ENCODE measurements at regions not wholly inside any gene's neighbourhood (a gene's known extent, or its start where the extent isn't known, plus 50 kb on each side); places are given as distances from the start of the nearest gene placed in this dataset.

- Histone ChIP-seq H3K36me3 (ENCODE audit: insufficient read depth, low read length) (no peaks in the 10 kb centered on the region), H3K27me3 (ENCODE audit: insufficient read depth, low read depth, low read length) (no peaks in the 10 kb centered on the region), H4K20me1 (ENCODE audit: insufficient read depth) (no peaks in the 10 kb centered on the region), H3K4me3 (ENCODE audit: low read length) (no peak overlapping the region), H3K9me3 (ENCODE audit: low read length) (no peaks in the 10 kb centered on the region), H3K9me2 (ENCODE audit: insufficient read depth, low read length) (no peaks in the 10 kb centered on the region), H3K9ac (ENCODE audit: low read length) (no peak overlapping the region), H2AFZ (ENCODE audit: low read depth, low read length) (no peak overlapping the region), H3K79me2 (replicated peaks; ENCODE audit: insufficient read depth, low read length) (no peaks in the 10 kb centered on the region), H3K27ac (ENCODE audit: low read length) (no peak overlapping the region), H3F3A (ENCODE audit: insufficient read depth, low read length, poor library complexity, severe bottlenecking) (no peaks in the 10 kb centered on the region), H3K4me2 (ENCODE audit: low read length) (no peak overlapping the region)
- no peak for TF ChIP-seq EZH2 (IDR thresholded peaks at IDR 0.05; ENCODE audit: borderline replicate concordance, insufficient read depth, low read length, poor library complexity, severe bottlenecking)
- TF ChIP-seq REST (IDR thresholded peaks at IDR 0.05; ENCODE audit: borderline replicate concordance), result no peak
- TF ChIP-seq POLR2AphosphoS5 (IDR thresholded peaks at IDR 0.05), result no peak
- TF ChIP-seq EP300 (conservative IDR thresholded peaks at IDR 0.05; ENCODE audit: poor library complexity, severe bottlenecking), result no peak
- no peak for TF ChIP-seq MXI1 (conservative IDR thresholded peaks at IDR 0.05; ENCODE audit: poor library complexity, severe bottlenecking)
- TF ChIP-seq SMC3 (conservative IDR thresholded peaks at IDR 0.05; ENCODE audit: poor library complexity), result no peak
- no peak for TF ChIP-seq CTCF (IDR thresholded peaks at IDR 0.05; ENCODE audit: poor library complexity, severe bottlenecking)
- TF ChIP-seq RAD21 (conservative IDR thresholded peaks at IDR 0.05), result no peak
These were observed 63.4 kb upstream of the CSF1 start for GRCh38 chr1:109847251-109847650.

- H2AFZ ChIP-seq (ENCODE audit: low read depth, low read length), result no peak overlapping the region
- TF ChIP-seq TAF1 (IDR thresholded peaks at IDR 0.05; ENCODE audit: low read depth) (no peak), MXI1 (conservative IDR thresholded peaks at IDR 0.05; ENCODE audit: poor library complexity, severe bottlenecking) (no peak), POLR2AphosphoS5 (IDR thresholded peaks at IDR 0.05) (no peak), RAD21 (conservative IDR thresholded peaks at IDR 0.05) (no peak), EZH2 (IDR thresholded peaks at IDR 0.05; ENCODE audit: borderline replicate concordance, insufficient read depth, low read length, poor library complexity, severe bottlenecking) (no peak), SMC3 (conservative IDR thresholded peaks at IDR 0.05; ENCODE audit: poor library complexity) (no peak), EP300 (conservative IDR thresholded peaks at IDR 0.05; ENCODE audit: poor library complexity, severe bottlenecking) (no peak), REST (IDR thresholded peaks at IDR 0.05; ENCODE audit: borderline replicate concordance) (no peak), CTCF (IDR thresholded peaks at IDR 0.05; ENCODE audit: poor library complexity, severe bottlenecking) (no peak)
- no peaks in the 10 kb centered on the region for H3K27me3 ChIP-seq (ENCODE audit: insufficient read depth, low read depth, low read length)
- H3K27ac ChIP-seq (ENCODE audit: low read length), result no peak overlapping the region
- no peaks in the 10 kb centered on the region for H4K20me1 ChIP-seq (ENCODE audit: insufficient read depth)
- no peak overlapping the region for H3K4me3 ChIP-seq (ENCODE audit: low read length)
- no peaks in the 10 kb centered on the region for H3K9me3 ChIP-seq (ENCODE audit: low read length)
- H3K9me2 ChIP-seq (ENCODE audit: insufficient read depth, low read length), result no peaks in the 10 kb centered on the region
- H3F3A ChIP-seq (ENCODE audit: insufficient read depth, low read length, poor library complexity, severe bottlenecking), result no peaks in the 10 kb centered on the region
- H3K9ac ChIP-seq (ENCODE audit: low read length), result no peak overlapping the region
- no peak overlapping the region for H3K4me2 ChIP-seq (ENCODE audit: low read length)
- no peaks in the 10 kb centered on the region for H3K79me2 ChIP-seq (replicated peaks; ENCODE audit: insufficient read depth, low read length)
- no peaks in the 10 kb centered on the region for H3K36me3 ChIP-seq (ENCODE audit: insufficient read depth, low read length)
These were observed 63.8 kb upstream of the CSF1 start for GRCh38 chr1:109846846-109847245.

Measured in neural cell (in vitro differentiated cells).